ENCODE measurements at regions not wholly inside any gene's neighbourhood (a gene's known extent, or its start where the extent isn't known, plus 50 kb on each side); places are given as distances from the start of the nearest gene placed in this dataset.

- TF ChIP-seq POLR2AphosphoS5 (IDR thresholded peaks at IDR 0.05) (no peak), EP300 (IDR thresholded peaks at IDR 0.05) (no peak), POLR2A (IDR thresholded peaks at IDR 0.05) (no peak), CTCF (IDR thresholded peaks at IDR 0.05) (no peak)
- H3K9me3 ChIP-seq: no peaks in the 10 kb centered on the region
- ATAC-seq (ENCODE audit: low FRiP score in 2 of 2) (no peak), DNase-seq (no peak)
- H3K27me3 ChIP-seq: no peaks in the 10 kb centered on the region
- no peak overlapping the region for H3K27ac ChIP-seq
- 60 to 71% methylated on average over 10 of the region's 10 CpGs for WGBS, 2 donors
- no peaks in the 10 kb centered on the region for H3K4me1 ChIP-seq
- H3K4me3 ChIP-seq: no peak overlapping the region
- H3K36me3 ChIP-seq: no peaks in the 10 kb centered on the region
Measured at GRCh38 chr7:67432536-67433234, 436.1 kb downstream of the TYW1 start.

GRCh38 chr7:67435894-67436535, 439.4 kb downstream of the TYW1 start:
- DNase-seq (no peak), ATAC-seq (ENCODE audit: low FRiP score in 2 of 2) (no peak)
- H3K4me1 ChIP-seq: no peaks in the 10 kb centered on the region
- no peak overlapping the region for H3K27ac ChIP-seq
- no peaks in the 10 kb centered on the region for H3K36me3 ChIP-seq
- no peaks in the 10 kb centered on the region for H3K27me3 ChIP-seq
- TF ChIP-seq EP300 (IDR thresholded peaks at IDR 0.05): no peak
- TF ChIP-seq POLR2A (IDR thresholded peaks at IDR 0.05): no peak
- no peak for TF ChIP-seq POLR2AphosphoS5 (IDR thresholded peaks at IDR 0.05)
- TF ChIP-seq CTCF (IDR thresholded peaks at IDR 0.05): no peak
- WGBS, 2 donors: 79 to 86% methylated on average over 9 of the region's 9 CpGs
- H3K4me3 ChIP-seq: no peak overlapping the region
- H3K9me3 ChIP-seq: no peaks in the 10 kb centered on the region

GRCh38 chr7:67438198-67438882, 441.7 kb downstream of the TYW1 start:
- H3K27ac ChIP-seq: no peak overlapping the region
- ATAC-seq (ENCODE audit: low FRiP score in 2 of 2) (no peak), DNase-seq (no peak)
- H3K9me3 ChIP-seq: no peaks in the 10 kb centered on the region
- no peaks in the 10 kb centered on the region for H3K36me3 ChIP-seq
- H3K27me3 ChIP-seq: no peaks in the 10 kb centered on the region
- H3K4me3 ChIP-seq: no peak overlapping the region
- TF ChIP-seq POLR2AphosphoS5 (IDR thresholded peaks at IDR 0.05) (no peak), POLR2A (IDR thresholded peaks at IDR 0.05) (no peak), CTCF (IDR thresholded peaks at IDR 0.05) (no peak), EP300 (IDR thresholded peaks at IDR 0.05) (no peak)
- WGBS, 2 donors: 51 to 64% methylated on average over 7 of the region's 7 CpGs
- no peaks in the 10 kb centered on the region for H3K4me1 ChIP-seq

GRCh38 chr7:67438913-67439505, 442.4 kb downstream of the TYW1 start:
- no peak for ATAC-seq (ENCODE audit: low FRiP score in 2 of 2)
- no peaks in the 10 kb centered on the region for H3K4me1 ChIP-seq
- H3K9me3 ChIP-seq: no peaks in the 10 kb centered on the region
- WGBS, 2 donors: 62 to 66% methylated on average over 6 to 13 of the region's 13 CpGs
- no peaks in the 10 kb centered on the region for H3K36me3 ChIP-seq
- no peak overlapping the region for H3K27ac ChIP-seq
- no peak for TF ChIP-seq POLR2AphosphoS5 (IDR thresholded peaks at IDR 0.05)
- TF ChIP-seq EP300 (IDR thresholded peaks at IDR 0.05): no peak
- no peak for TF ChIP-seq CTCF (IDR thresholded peaks at IDR 0.05)
- no peak for TF ChIP-seq POLR2A (IDR thresholded peaks at IDR 0.05)
- no peak for DNase-seq
- H3K27me3 ChIP-seq: no peaks in the 10 kb centered on the region
- H3K4me3 ChIP-seq: no peak overlapping the region
